CD4-positive, alpha-beta T cell (primary cell): ENCODE measurements at regions not wholly inside any gene's neighbourhood (a gene's known extent, or its start where the extent isn't known, plus 50 kb on each side); places are given as distances from the start of the nearest gene placed in this dataset.

Source experiments
- ATAC-seq: fragments of 200-7000 bp; cut with Tn5 transposase; one replicate; pipeline ENCODE4 v1.10.0; 2022; ENCODE audit warnings: mild to moderate bottlenecking; ENCODE audit not compliant: poor library complexity
- CTCF ChIA-PET: fragments of 350-600 bp; sonication (Branson Sonifier 250); formaldehyde crosslinking; loops from one replicate; lab custom pipeline; 2021; ENCODE audit warnings: antibody characterized with exemption, inconsistent platforms; lab: Charles Lee
- POLR2A ChIA-PET: fragments of 350-600 bp; sonication (Branson Sonifier 250); formaldehyde crosslinking; loops from one replicate; lab custom pipeline; 2021; ENCODE audit warnings: antibody characterized with exemption, inconsistent platforms; lab: Charles Lee
- DNase-seq, 14 experiments: peaks; one replicate each; pipeline ENCODE4 v3.0.0-alpha.2; 2013 to 2020; ENCODE audit warnings: mixed read lengths in 2 of 14
- H3K27ac ChIP-seq, 2 donors: one replicate each; pipeline versions ENCODE4 v1.5.1 to v1.7.0; 2013; ENCODE audit warnings: low read length in 2 of 2, low read depth in 1 of 2, mild to moderate bottlenecking in 1 of 2
- H3K27me3 ChIP-seq, 2 experiments: 1 replicate in 1 of 2; 2 replicates in 1 of 2; pipeline versions ENCODE4 v1.6.1 to v1.7.0; 2013; ENCODE audit warnings: low read length in 2 of 2, control low read depth in 1 of 2, mild to moderate bottlenecking in 1 of 2, moderate library complexity in 1 of 2; ENCODE audit not compliant: insufficient read depth in 2 of 2, control insufficient read depth in 1 of 2
- H3K36me3 ChIP-seq: one replicate; pipeline ENCODE4 v1.6.1; 2013; ENCODE audit warnings: low read length, control low read depth; ENCODE audit not compliant: insufficient read depth
- H3K4me1 ChIP-seq: one replicate; pipeline ENCODE4 v1.6.1; 2013; ENCODE audit warnings: low read length, control low read depth; ENCODE audit not compliant: insufficient read depth
- H3K4me3 ChIP-seq: one replicate; pipeline ENCODE4 v1.5.1; 2013; ENCODE audit warnings: mild to moderate bottlenecking, low read length, moderate library complexity
- H3K9me3 ChIP-seq, 2 experiments: 1 replicate in 1 of 2; 2 replicates in 1 of 2; pipeline versions ENCODE4 v1.6.1 to v1.7.0; 2013; ENCODE audit warnings: low read length in 2 of 2, mild to moderate bottlenecking in 2 of 2, control low read depth in 1 of 2, moderate library complexity in 1 of 2; ENCODE audit not compliant: control insufficient read depth in 1 of 2, insufficient read depth in 1 of 2
- H3K27ac Mint-ChIP-seq: one replicate; pipeline ENCODE4 v1.8.0; 2020; ENCODE audit warnings: mixed read lengths
- H3K27me3 Mint-ChIP-seq: one replicate; pipeline ENCODE4 v1.8.0; 2021; ENCODE audit warnings: mixed read lengths
- H3K36me3 Mint-ChIP-seq: one replicate; pipeline ENCODE4 v1.8.0; 2021; ENCODE audit warnings: low read depth, mixed read lengths
- H3K4me1 Mint-ChIP-seq: one replicate; pipeline ENCODE4 v1.8.0; 2021; ENCODE audit warnings: low read depth, mixed read lengths
- H3K4me3 Mint-ChIP-seq: one replicate; pipeline ENCODE4 v1.8.0; 2020; ENCODE audit warnings: mild to moderate bottlenecking, mixed read lengths
- H3K9me3 Mint-ChIP-seq: one replicate; pipeline ENCODE4 v1.8.0; 2020; ENCODE audit warnings: mixed read lengths
- CTCF ChIP-seq: fragments of 200-600 bp; IDR thresholded peaks from one replicate; pipeline ENCODE4 v1.8.0; 2022; ENCODE audit warnings: antibody characterized with exemption, mild to moderate bottlenecking
- intact Hi-C, 2 experiments: fragments of 100-400 bp; cut with DNase I in 1 of 2; cut with micrococcal nuclease in 1 of 2; formaldehyde crosslinking; loops; one replicate each; pipeline versions ENCODE4 v1.15.1 to v1.9.0; 2023 to 2025; cut with DNase I, micrococcal nuclease

- Histone ChIP-seq H3K9me3 (no peaks in the 10 kb centered on the region), H3K4me1 (no peaks in the 10 kb centered on the region), H3K36me3 (no peaks in the 10 kb centered on the region), H3K27me3 (no peaks in the 10 kb centered on the region), H3K4me3 (no peak overlapping the region), H3K27ac (no peak overlapping the region)
- ATAC-seq: no peak
- Mint-ChIP-seq H3K27ac (no peak overlapping the region), H3K4me1 (no peaks in the 10 kb centered on the region), H3K9me3 (no peaks in the 10 kb centered on the region), H3K27me3 (peaks cover 5% of the 10 kb centered on the region), H3K36me3 (no peaks in the 10 kb centered on the region), H3K4me3 (no peak overlapping the region)
- DNase-seq: no peak
- CTCF ChIA-PET: no interaction called here
- intact Hi-C loops: no loop called here
- POLR2A ChIA-PET: no interaction called here
- no peak for TF ChIP-seq CTCF
These were observed 424.3 kb downstream of the RPS24 start for GRCh38 chr10:78457804-78458482.

- Mint-ChIP-seq H3K27me3 (peaks cover 9% of the 10 kb centered on the region), H3K4me1 (no peaks in the 10 kb centered on the region), H3K36me3 (no peaks in the 10 kb centered on the region), H3K4me3 (no peak overlapping the region), H3K27ac (no peak overlapping the region), H3K9me3 (no peaks in the 10 kb centered on the region)
- Histone ChIP-seq H3K4me3 (no peak overlapping the region), H3K4me1 (no peaks in the 10 kb centered on the region), H3K36me3 (no peaks in the 10 kb centered on the region), H3K27ac (no peak overlapping the region), H3K27me3 (no peaks in the 10 kb centered on the region), H3K9me3 (no peaks in the 10 kb centered on the region)
- DNase-seq (peak in 1 of 14 experiments; percentile 16), ATAC-seq (no peak)
- no peak for TF ChIP-seq CTCF
- POLR2A ChIA-PET: no interaction called here
- CTCF ChIA-PET: no interaction called here
- intact Hi-C loops: no loop called here
These were observed 425.4 kb downstream of the RPS24 start for GRCh38 chr10:78458983-78459638.

- Histone ChIP-seq H3K27ac (no peak overlapping the region), H3K36me3 (no peaks in the 10 kb centered on the region), H3K9me3 (no peaks in the 10 kb centered on the region), H3K4me3 (no peak overlapping the region), H3K27me3 (no peaks in the 10 kb centered on the region), H3K4me1 (no peaks in the 10 kb centered on the region)
- Mint-ChIP-seq H3K36me3 (no peaks in the 10 kb centered on the region), H3K4me1 (no peaks in the 10 kb centered on the region), H3K9me3 (no peaks in the 10 kb centered on the region), H3K27me3 (peaks cover 9% of the 10 kb centered on the region), H3K27ac (no peak overlapping the region), H3K4me3 (no peak overlapping the region)
- TF ChIP-seq CTCF: no peak
- POLR2A ChIA-PET: no interaction called here
- CTCF ChIA-PET: no interaction called here
- DNase-seq (no peak), ATAC-seq (no peak)
- intact Hi-C loops: no loop called here
These were observed 426.0 kb downstream of the RPS24 start for GRCh38 chr10:78459639-78460037.
